ENCODE measurements at regions not wholly inside any gene's neighbourhood (a gene's known extent, or its start where the extent isn't known, plus 50 kb on each side); places are given as distances from the start of the nearest gene placed in this dataset.

GRCh38 chr1:218049641-218050040 lies 235.5 kb upstream of the RRP15 start:
- TF ChIP-seq CTCF (IDR thresholded peaks at IDR 0.05) = no peak
- TF ChIP-seq POLR2A (IDR thresholded peaks at IDR 0.05) = no peak

Data from body of pancreas (tissue), 4 donors.